Esophagus squamous epithelium (tissue), 5 donors: ENCODE measurements at regions not wholly inside any gene's neighbourhood (a gene's known extent, or its start where the extent isn't known, plus 50 kb on each side); places are given as distances from the start of the nearest gene placed in this dataset.
A peak's percentile ranks its signal among the peaks of the same experiment; 100 is the strongest.

Experiments
- DNase-seq: peaks from one replicate; lab custom pipeline; 2025; lab: John Stamatoyannopoulos, UW
- H3K27ac ChIP-seq, 4 donors: fragments of 200-600 bp; sonication (generic); one replicate each; pipeline ENCODE4 v1.5.1; 2016 to 2019; ENCODE audit warnings: mild to moderate bottlenecking in 1 of 4
- H3K27me3 ChIP-seq, 4 donors: fragments of 200-600 bp; sonication (generic); 1 replicate in 3 of 4; 2 replicates in 1 of 4; pipeline versions ENCODE4 v1.5.1 to v1.6.0; 2017 to 2021; ENCODE audit warnings: antibody characterized with exemption in 1 of 4
- H3K36me3 ChIP-seq, 3 donors: fragments of 200-600 bp; sonication (generic); one replicate each; pipeline ENCODE4 v1.5.1; 2016 to 2019
- H3K4me1 ChIP-seq, 3 donors: fragments of 200-600 bp; sonication (generic); one replicate each; pipeline ENCODE4 v1.5.1; 2017 to 2019
- H3K4me3 ChIP-seq, 4 donors: fragments of 200-600 bp; sonication (generic); 1 replicate in 3 of 4; 2 replicates in 1 of 4; pipeline ENCODE4 v1.5.1; 2016 to 2019; ENCODE audit warnings: mild to moderate bottlenecking in 2 of 4, moderate library complexity in 1 of 4
- H3K9me3 ChIP-seq, 3 donors: fragments of 200-600 bp; sonication (generic); one replicate each; pipeline ENCODE4 v1.5.1; 2016 to 2019
- POLR2A ChIP-seq, 4 donors: fragments of 450-650 bp; IDR thresholded peaks; one replicate each; pipeline ENCODE4 v1.6.1; 2017; ENCODE audit warnings: antibody characterized with exemption in 4 of 4, mild to moderate bottlenecking in 4 of 4, moderate library complexity in 3 of 4
- WGBS, 2 donors: methylation state at CpG; one replicate each; pipeline ENCODE4 v1.1.5; 2018; 5-methylcytosine and 5-hydroxymethylcytosine counted together
- intact Hi-C: fragments of 100-400 bp; cut with DNase I; formaldehyde crosslinking; loops from one replicate; pipeline ENCODE4 v1.15.0; 2022
- TF ChIP-seq, protein P1 (sequence below), 6 experiments: fragments of 450-650 bp in 4 of 6; fragments of 200-600 bp in 2 of 6; sonication (generic) in 2 of 6; IDR thresholded peaks; one replicate each; pipeline ENCODE4 v1.5.1; 2016 to 2019; ENCODE audit warnings: antibody characterized with exemption in 6 of 6, mild to moderate bottlenecking in 4 of 6, moderate library complexity in 4 of 6
- donor health status: DM: yes; HTN: yes; CAD: no.

DNA sequence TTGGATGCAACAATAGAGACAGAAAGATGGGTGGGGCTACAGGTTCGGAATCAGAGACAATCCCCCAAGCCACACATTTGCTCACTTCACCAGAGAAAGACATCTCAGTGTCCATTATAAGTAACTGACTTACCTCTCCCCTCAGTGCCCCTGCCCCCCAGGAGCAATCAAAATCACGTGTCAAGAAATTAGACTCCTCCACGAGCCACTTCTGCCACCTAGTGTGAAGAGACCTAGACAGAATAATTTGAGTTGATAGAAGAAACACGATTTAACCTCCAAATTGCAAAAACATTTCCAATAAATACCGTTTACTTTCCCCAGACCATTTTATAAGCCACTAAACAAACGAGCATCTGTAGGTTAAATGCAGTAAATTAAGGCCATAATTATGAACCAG lies 123.2 kb downstream of the SLC30A10 start:
- 37 to 58% methylated on average over 6 of the region's 6 CpGs for WGBS, 2 donors
- H3K27me3 ChIP-seq, result no peaks in the 10 kb centered on the region
- intact Hi-C loops, result no loop called here

DNA sequence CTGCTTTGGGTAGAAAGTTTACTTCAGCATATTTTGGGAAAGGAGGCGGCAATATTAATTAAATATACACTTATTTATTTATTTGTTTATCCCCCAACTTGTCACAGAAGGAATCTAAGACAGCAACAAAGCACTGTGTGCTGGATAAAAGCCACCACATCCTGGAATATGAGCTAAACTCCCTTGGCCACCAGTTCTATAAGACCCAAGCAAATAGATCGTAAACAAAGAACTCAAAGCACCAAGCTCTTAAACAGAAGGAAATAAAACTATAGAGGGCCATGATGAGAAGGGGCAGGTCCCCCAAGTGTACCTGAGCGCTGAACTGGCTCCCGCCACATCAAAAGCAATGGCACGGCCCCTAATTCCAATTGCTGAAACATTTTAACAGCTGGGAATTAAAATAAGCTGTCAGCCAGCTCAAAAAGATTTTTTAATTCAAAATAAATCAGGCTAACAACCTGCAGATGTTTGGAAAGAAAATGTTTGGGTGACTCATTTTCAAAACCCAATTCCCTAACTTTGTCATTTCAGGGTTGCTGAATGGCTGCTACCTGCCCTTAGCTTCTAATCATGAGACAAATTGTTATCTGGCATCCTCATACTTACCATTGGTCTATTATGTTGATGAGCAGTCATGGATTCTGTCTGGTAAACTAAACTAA lies 127.1 kb downstream of the SLC30A10 start:
- WGBS, 2 donors, result 68 to 82% methylated on average over 5 of the region's 5 CpGs
- H3K4me3 ChIP-seq, result no peak overlapping the region
- no peak for DNase-seq
- H3K9me3 ChIP-seq, result no peaks in the 10 kb centered on the region
- H3K4me1 ChIP-seq, result peaks cover 0 to 8% (median 5%) of the 10 kb centered on the region in 3 donors
- H3K27ac ChIP-seq, result no peak overlapping the region
- intact Hi-C loops, result no loop called here
- no peaks in the 10 kb centered on the region for H3K27me3 ChIP-seq
- no peak for TF ChIP-seq POLR2A (IDR thresholded peaks at IDR 0.05)
- TF ChIP-seq, protein P1, sequence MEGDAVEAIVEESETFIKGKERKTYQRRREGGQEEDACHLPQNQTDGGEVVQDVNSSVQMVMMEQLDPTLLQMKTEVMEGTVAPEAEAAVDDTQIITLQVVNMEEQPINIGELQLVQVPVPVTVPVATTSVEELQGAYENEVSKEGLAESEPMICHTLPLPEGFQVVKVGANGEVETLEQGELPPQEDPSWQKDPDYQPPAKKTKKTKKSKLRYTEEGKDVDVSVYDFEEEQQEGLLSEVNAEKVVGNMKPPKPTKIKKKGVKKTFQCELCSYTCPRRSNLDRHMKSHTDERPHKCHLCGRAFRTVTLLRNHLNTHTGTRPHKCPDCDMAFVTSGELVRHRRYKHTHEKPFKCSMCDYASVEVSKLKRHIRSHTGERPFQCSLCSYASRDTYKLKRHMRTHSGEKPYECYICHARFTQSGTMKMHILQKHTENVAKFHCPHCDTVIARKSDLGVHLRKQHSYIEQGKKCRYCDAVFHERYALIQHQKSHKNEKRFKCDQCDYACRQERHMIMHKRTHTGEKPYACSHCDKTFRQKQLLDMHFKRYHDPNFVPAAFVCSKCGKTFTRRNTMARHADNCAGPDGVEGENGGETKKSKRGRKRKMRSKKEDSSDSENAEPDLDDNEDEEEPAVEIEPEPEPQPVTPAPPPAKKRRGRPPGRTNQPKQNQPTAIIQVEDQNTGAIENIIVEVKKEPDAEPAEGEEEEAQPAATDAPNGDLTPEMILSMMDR (IDR thresholded peaks at IDR 0.05), result no peak
- H3K36me3 ChIP-seq, result no peaks in the 10 kb centered on the region

More for the DNA sequence above, 123.2 kb downstream of the SLC30A10 start:
- Histone ChIP-seq H3K36me3 (no peaks in the 10 kb centered on the region), H3K4me1 (no peaks in the 10 kb centered on the region), H3K9me3 (no peaks in the 10 kb centered on the region), H3K4me3 (no peak overlapping the region), H3K27ac (no peak overlapping the region)
- DNase-seq, result no peak
- no peak for TF ChIP-seq POLR2A (IDR thresholded peaks at IDR 0.05)
- TF ChIP-seq, protein P1 (IDR thresholded peaks at IDR 0.05), result no peak

DNA sequence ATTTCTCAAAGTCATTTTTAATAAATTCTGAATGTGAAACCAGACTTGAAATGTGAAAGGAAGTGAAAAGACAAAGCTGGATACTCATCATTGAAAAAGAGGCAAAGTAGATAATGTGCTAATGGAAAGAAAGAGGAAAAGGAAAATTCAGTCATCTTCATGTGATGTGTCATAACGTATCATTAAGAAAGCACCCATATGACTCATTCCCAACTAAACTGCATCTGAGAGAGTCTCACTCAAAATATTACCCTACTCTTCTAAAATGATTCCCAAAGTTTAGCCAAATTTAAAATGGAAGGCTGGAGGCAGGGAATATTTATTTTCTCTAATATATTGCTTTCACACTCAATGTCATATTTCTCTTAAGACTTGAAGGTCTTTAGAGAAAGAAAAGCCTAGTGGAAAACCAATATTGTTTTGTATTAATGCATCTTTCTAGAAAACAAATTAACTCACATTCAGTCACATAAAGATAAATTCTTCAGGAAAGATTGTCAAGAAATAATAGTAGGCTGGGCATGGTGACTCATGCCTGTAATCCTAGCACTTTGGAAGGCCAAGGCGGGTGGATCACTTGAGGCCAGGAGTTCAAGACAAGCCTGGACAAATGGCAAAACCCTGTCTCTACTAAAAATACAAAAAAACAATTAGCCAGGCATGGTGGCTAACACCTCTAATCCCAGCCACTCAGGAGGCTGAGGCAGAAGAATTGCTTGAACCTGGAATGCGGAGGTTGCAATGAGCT lies 129.9 kb downstream of the SLC30A10 start:
- TF ChIP-seq, protein P1 (IDR thresholded peaks at IDR 0.05), result no peak
- H3K4me1 ChIP-seq, result peaks cover 0 to 8% (median 5%) of the 10 kb centered on the region in 3 donors
- H3K9me3 ChIP-seq, result no peaks in the 10 kb centered on the region
- intact Hi-C loops, result no loop called here
- no peaks in the 10 kb centered on the region for H3K27me3 ChIP-seq
- WGBS, 2 donors, result 37 to 58% methylated on average over 3 of the region's 3 CpGs
- H3K36me3 ChIP-seq, result no peaks in the 10 kb centered on the region
- no peak for DNase-seq
- H3K4me3 ChIP-seq, result no peak overlapping the region
- peak overlapping the region in 1 of 4 donors; percentile 33 for H3K27ac ChIP-seq

DNA sequence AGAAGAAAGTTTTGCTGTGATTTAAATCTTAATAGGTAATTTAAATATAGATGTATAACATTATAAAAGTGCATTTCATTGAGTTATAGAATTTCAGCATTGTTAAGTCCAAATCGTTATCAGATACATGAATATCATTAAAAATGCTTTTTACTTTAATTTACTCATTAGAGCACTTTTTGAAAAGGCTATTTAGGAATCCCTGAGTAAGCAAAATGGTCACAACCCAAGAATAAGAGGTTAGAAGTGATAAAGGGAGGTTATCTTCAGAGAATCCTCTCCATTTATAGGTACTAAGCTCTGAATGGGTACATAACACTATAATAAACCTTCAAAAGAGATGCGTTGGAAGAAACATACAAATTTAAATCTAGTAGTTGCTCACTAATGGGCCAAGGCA lies 130.7 kb downstream of the SLC30A10 start:
- H3K4me1 ChIP-seq, result peaks cover 0 to 8% (median 7%) of the 10 kb centered on the region in 3 donors
- TF ChIP-seq, protein P1 (IDR thresholded peaks at IDR 0.05), result no peak
- TF ChIP-seq POLR2A (IDR thresholded peaks at IDR 0.05), result no peak
- no peak overlapping the region for H3K4me3 ChIP-seq
- intact Hi-C loops, result no loop called here
- H3K27ac ChIP-seq, result no peak overlapping the region
- H3K36me3 ChIP-seq, result no peaks in the 10 kb centered on the region
- H3K9me3 ChIP-seq, result no peaks in the 10 kb centered on the region
- DNase-seq, result no peak
- no peaks in the 10 kb centered on the region for H3K27me3 ChIP-seq
- 72 to 85% methylated on average over 2 of the region's 2 CpGs for WGBS, 2 donors

DNA sequence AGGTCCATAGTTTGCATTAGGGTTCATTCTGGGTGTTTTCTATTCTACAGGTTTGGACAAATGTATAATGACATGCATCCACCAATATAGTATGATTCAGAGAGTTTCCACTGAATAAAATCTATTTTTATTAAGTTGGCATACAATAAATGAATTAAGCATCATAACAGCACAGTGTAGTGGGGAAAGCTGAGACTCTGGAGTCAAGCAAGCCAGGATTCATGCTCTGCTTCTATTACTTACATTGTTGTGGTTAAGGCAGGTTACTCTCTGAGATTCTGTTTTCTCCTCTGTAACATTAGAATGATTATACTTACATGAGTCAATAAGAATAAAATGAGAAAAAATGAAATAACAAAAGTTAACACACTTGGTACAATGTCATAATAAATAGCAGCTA lies 131.3 kb downstream of the SLC30A10 start:
- peaks cover 0 to 9% (median 8%) of the 10 kb centered on the region in 3 donors for H3K4me1 ChIP-seq
- H3K4me3 ChIP-seq, result no peak overlapping the region
- no peaks in the 10 kb centered on the region for H3K27me3 ChIP-seq
- DNase-seq, result no peak
- TF ChIP-seq, protein P1 (IDR thresholded peaks at IDR 0.05), result no peak
- no peak for TF ChIP-seq POLR2A (IDR thresholded peaks at IDR 0.05)
- no peak overlapping the region for H3K27ac ChIP-seq
- H3K9me3 ChIP-seq, result no peaks in the 10 kb centered on the region
- intact Hi-C loops, result no loop called here
- no peaks in the 10 kb centered on the region for H3K36me3 ChIP-seq
